Testis (tissue), 2 donors: ENCODE measurements at regions not wholly inside any gene's neighbourhood (a gene's known extent, or its start where the extent isn't known, plus 50 kb on each side); places are given as distances from the start of the nearest gene placed in this dataset.

Experiments used
- CTCF ChIP-seq, 3 experiments: fragments of 450-650 bp in 2 of 3; fragments of 200-600 bp in 1 of 3; sonication (generic) in 1 of 3; IDR thresholded peaks; one replicate each; pipeline ENCODE4 v1.5.1; 2016 to 2019; ENCODE audit warnings: antibody characterized with exemption in 3 of 3, mild to moderate bottlenecking in 2 of 3, moderate library complexity in 1 of 3
- POLR2A ChIP-seq: fragments of 450-650 bp; IDR thresholded peaks from one replicate; pipeline ENCODE4 v1.6.1; 2017; ENCODE audit warnings: antibody characterized with exemption, mild to moderate bottlenecking, moderate library complexity

GRCh38 chr4:159027535-159027934 is 75.3 kb upstream of the RAPGEF2 start:
- TF ChIP-seq CTCF (IDR thresholded peaks at IDR 0.05), result no peak
- no peak for TF ChIP-seq POLR2A
